SK-N-SH treated with all-trans-retinoic acid at 6 μM for 48 hours (cell line): ENCODE measurements at regions not wholly inside any gene's neighbourhood (a gene's known extent, or its start where the extent isn't known, plus 50 kb on each side); places are given as distances from the start of the nearest gene placed in this dataset.

Experiments used
- ATAC-seq: fragments of 200-7000 bp; cut with Tn5 transposase; 3 replicates; pipeline ENCODE4 v1.9.1; 2020; ENCODE audit warnings: mild to moderate bottlenecking, moderate library complexity
- ARNTL ChIP-seq: fragments of 450-650 bp; formaldehyde crosslinking; IDR thresholded peaks from 2 replicates; pipeline ENCODE4 v1.5.0; 2020; ENCODE audit warnings: low read depth, mild to moderate bottlenecking, moderate library complexity, borderline replicate concordance
- BACH2 ChIP-seq: fragments of 250-450 bp; sonication (Bioruptor Pico); IDR thresholded peaks from 2 replicates; pipeline ENCODE4 v1.9.0; 2021; ENCODE audit warnings: mild to moderate bottlenecking, borderline replicate concordance
- GLIS3 ChIP-seq: fragments of 250-450 bp; sonication (Bioruptor Pico); IDR thresholded peaks from 2 replicates; pipeline ENCODE4 v1.5.0; 2020; ENCODE audit warnings: mild to moderate bottlenecking, moderate library complexity
- ISL1 ChIP-seq: fragments of 250-450 bp; sonication (Bioruptor Pico); IDR thresholded peaks from 2 replicates; pipeline ENCODE4 v2.1.2; 2022; ENCODE audit warnings: mild to moderate bottlenecking, moderate library complexity
- OSR1 ChIP-seq: fragments of 250-450 bp; sonication (Bioruptor Pico); IDR thresholded peaks from 2 replicates; pipeline ENCODE4 v1.8.0; 2022; ENCODE audit warnings: moderate library complexity, mild to moderate bottlenecking, inconsistent platforms
- PPARA ChIP-seq: fragments of 250-450 bp; sonication (Bioruptor Pico); IDR thresholded peaks from 2 replicates; pipeline ENCODE4 v1.5.0; 2020; ENCODE audit warnings: mild to moderate bottlenecking, borderline replicate concordance
- RARB ChIP-seq: fragments of 250-450 bp; sonication (Bioruptor Pico); IDR thresholded peaks from 2 replicates; pipeline ENCODE4 v1.8.0; 2021; ENCODE audit warnings: mild to moderate bottlenecking, moderate library complexity
- SNAI2 ChIP-seq: fragments of 250-450 bp; sonication (Bioruptor Pico); IDR thresholded peaks from 2 replicates; pipeline ENCODE4 v1.5.0; 2020; ENCODE audit warnings: mild to moderate bottlenecking, moderate library complexity
- TCF4 ChIP-seq: fragments of 250-450 bp; sonication (Bioruptor Pico); IDR thresholded peaks from 2 replicates; pipeline ENCODE4 v1.8.0; 2021; ENCODE audit warnings: mild to moderate bottlenecking, moderate library complexity, borderline replicate concordance
- TOX ChIP-seq: fragments of 250-450 bp; sonication (Bioruptor Pico); IDR thresholded peaks from 2 replicates; pipeline ENCODE4 v1.8.0; 2021; ENCODE audit warnings: mild to moderate bottlenecking, moderate library complexity, borderline replicate concordance
- TSHZ2 ChIP-seq: fragments of 250-450 bp; sonication (Bioruptor Pico); IDR thresholded peaks from 2 replicates; pipeline ENCODE4 v1.5.0; 2020; ENCODE audit warnings: mild to moderate bottlenecking, moderate library complexity
- ZC3H10 ChIP-seq: fragments of 250-450 bp; sonication (Bioruptor Pico); IDR thresholded peaks from 2 replicates; pipeline ENCODE4 v1.5.1; 2021; ENCODE audit warnings: mild to moderate bottlenecking, moderate library complexity
- ZFP3 ChIP-seq: fragments of 250-450 bp; sonication (Bioruptor Pico); IDR thresholded peaks from 2 replicates; pipeline ENCODE4 v1.5.0; 2020; ENCODE audit warnings: mild to moderate bottlenecking, moderate library complexity
- ZFP30 ChIP-seq: fragments of 450-650 bp; formaldehyde crosslinking; IDR thresholded peaks from 2 replicates; pipeline ENCODE4 v1.5.0; 2022; ENCODE audit warnings: mild to moderate bottlenecking, moderate library complexity
- ZNF565 ChIP-seq: fragments of 450-650 bp; formaldehyde crosslinking; conservative IDR thresholded peaks from 2 replicates; pipeline ENCODE4 v1.5.0; 2020; ENCODE audit warnings: low read depth, mild to moderate bottlenecking, moderate library complexity
- ZNF70 ChIP-seq: fragments of 450-650 bp; formaldehyde crosslinking; IDR thresholded peaks from 2 replicates; pipeline ENCODE4 v1.5.0; 2020; ENCODE audit warnings: mild to moderate bottlenecking, moderate library complexity
- ZNF8 ChIP-seq: fragments of 450-650 bp; formaldehyde crosslinking; IDR thresholded peaks from 2 replicates; pipeline ENCODE4 v1.5.0; 2020; ENCODE audit warnings: mild to moderate bottlenecking, moderate library complexity
- TF ChIP-seq, protein P1 (sequence below): fragments of 250-450 bp; sonication (Bioruptor Pico); IDR thresholded peaks from 2 replicates; pipeline ENCODE4 v1.5.1; 2021; ENCODE audit warnings: mild to moderate bottlenecking, moderate library complexity
- TF ChIP-seq, protein P2 (sequence below): fragments of 250-450 bp; sonication (Bioruptor Pico); IDR thresholded peaks from 2 replicates; pipeline ENCODE4 v1.8.0; 2021; ENCODE audit warnings: low read depth, mild to moderate bottlenecking, moderate library complexity, borderline replicate concordance
- TF ChIP-seq, protein P3 (sequence below): fragments of 250-450 bp; sonication (Bioruptor Pico); IDR thresholded peaks from 2 replicates; pipeline ENCODE4 v1.5.1; 2020; ENCODE audit warnings: low read depth, mild to moderate bottlenecking, moderate library complexity

GRCh38 chr4:134365852-134366251 lies 164.3 kb upstream of the PABPC4L start (continued):
- no peak for TF ChIP-seq TSHZ2 (CRISPR knock-in tag)
- TF ChIP-seq, protein P1, sequence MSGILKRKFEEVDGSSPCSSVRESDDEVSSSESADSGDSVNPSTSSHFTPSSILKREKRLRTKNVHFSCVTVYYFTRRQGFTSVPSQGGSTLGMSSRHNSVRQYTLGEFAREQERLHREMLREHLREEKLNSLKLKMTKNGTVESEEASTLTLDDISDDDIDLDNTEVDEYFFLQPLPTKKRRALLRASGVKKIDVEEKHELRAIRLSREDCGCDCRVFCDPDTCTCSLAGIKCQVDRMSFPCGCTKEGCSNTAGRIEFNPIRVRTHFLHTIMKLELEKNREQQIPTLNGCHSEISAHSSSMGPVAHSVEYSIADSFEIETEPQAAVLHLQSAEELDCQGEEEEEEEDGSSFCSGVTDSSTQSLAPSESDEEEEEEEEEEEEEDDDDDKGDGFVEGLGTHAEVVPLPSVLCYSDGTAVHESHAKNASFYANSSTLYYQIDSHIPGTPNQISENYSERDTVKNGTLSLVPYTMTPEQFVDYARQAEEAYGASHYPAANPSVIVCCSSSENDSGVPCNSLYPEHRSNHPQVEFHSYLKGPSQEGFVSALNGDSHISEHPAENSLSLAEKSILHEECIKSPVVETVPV (CRISPR knock-in tag), result no peak
- TF ChIP-seq, protein P2, sequence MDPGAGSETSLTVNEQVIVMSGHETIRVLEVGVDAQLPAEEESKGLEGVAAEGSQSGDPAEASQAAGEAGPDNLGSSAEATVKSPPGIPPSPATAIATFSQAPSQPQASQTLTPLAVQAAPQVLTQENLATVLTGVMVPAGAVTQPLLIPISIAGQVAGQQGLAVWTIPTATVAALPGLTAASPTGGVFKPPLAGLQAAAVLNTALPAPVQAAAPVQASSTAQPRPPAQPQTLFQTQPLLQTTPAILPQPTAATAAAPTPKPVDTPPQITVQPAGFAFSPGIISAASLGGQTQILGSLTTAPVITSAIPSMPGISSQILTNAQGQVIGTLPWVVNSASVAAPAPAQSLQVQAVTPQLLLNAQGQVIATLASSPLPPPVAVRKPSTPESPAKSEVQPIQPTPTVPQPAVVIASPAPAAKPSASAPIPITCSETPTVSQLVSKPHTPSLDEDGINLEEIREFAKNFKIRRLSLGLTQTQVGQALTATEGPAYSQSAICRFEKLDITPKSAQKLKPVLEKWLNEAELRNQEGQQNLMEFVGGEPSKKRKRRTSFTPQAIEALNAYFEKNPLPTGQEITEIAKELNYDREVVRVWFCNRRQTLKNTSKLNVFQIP (CRISPR knock-in tag), result no peak
- TF ChIP-seq, all 23 proteins: peak for 0

DNA sequence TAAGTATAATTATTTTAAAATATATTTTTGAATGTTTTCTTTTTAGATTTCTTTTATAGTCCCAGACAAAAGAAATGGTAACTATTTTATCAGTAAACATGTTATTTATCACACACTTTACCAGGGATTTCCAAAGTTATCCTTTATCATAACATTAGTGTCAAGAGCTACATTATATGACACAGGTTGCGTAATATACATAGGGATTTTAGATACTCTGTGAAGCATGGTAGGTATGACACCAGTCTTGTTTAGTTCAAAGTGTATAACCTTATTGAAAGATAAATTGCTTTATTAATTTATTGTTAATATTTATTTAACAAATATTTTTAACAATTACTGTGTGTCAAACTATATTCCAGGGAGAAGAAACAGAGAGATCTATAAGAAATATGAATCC lies 163.3 kb upstream of the PABPC4L start:
- no peak for TF ChIP-seq PPARA (CRISPR knock-in tag)
- no peak for TF ChIP-seq ZNF70 (CRISPR knock-in tag)
- TF ChIP-seq, all 23 proteins: peak for 0
- ATAC-seq, result no peak

DNA sequence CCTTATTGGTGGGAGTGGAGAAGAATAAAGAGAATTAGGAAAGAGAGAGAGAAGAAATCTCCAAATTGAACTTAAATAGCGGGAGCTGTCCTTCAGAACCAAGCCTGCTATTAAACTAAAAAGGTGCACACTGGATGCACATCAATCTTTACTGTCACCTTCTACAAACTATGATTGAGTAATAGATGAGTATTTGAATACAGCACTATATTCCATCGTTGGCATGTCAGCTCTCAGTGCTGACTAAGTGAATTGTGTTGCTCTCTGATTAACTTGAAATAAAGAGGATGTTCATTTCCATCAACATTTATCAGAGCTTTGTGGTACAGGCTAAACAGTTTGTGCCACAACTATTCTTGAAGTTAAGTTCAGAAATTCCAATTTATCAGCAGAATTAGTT lies 143.7 kb upstream of the PABPC4L start:
- ATAC-seq, result no peak
- TF ChIP-seq, protein P2 (CRISPR knock-in tag), result no peak
- TF ChIP-seq TCF4 (CRISPR knock-in tag) (no peak), ARNTL (CRISPR knock-in tag) (no peak), ISL1 (CRISPR knock-in tag) (no peak), SNAI2 (CRISPR knock-in tag) (no peak), BACH2 (CRISPR knock-in tag) (no peak), ZNF8 (CRISPR knock-in tag) (no peak), ZC3H10 (CRISPR knock-in tag) (no peak), ZNF565 (no peak), OSR1 (CRISPR knock-in tag) (no peak), GLIS3 (no peak), ZFP30 (CRISPR knock-in tag) (no peak), RARB (no peak), ZFP3 (CRISPR knock-in tag) (no peak), PPARA (CRISPR knock-in tag) (no peak)

- no peak for TF ChIP-seq TOX (CRISPR knock-in tag)
- no peak for ATAC-seq
Observed at GRCh38 chr4:134343656-134344055, 142.1 kb upstream of the PABPC4L start.

DNA sequence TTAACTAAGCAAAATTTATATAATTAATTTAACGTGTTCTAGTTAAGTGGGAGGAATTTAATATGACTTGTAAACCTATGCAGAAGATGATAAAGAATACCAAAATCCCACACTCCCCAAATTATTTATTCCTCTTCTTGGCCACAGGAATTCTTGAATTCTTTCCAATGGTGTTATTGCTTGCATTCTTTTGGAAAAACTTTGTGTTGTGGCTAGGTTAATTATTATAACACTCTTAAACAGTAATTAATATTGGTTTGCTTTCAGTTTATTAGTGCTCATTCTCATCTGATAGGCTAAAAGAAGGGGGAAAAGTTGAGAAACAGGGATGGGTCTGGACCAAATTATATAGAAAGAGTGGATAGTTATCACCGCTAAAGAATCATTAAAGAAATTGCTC lies 141.5 kb upstream of the PABPC4L start:
- ATAC-seq, result no peak
- TF ChIP-seq ZNF70 (CRISPR knock-in tag), result no peak
- TF ChIP-seq TOX (CRISPR knock-in tag), result no peak
- TF ChIP-seq, protein P3, sequence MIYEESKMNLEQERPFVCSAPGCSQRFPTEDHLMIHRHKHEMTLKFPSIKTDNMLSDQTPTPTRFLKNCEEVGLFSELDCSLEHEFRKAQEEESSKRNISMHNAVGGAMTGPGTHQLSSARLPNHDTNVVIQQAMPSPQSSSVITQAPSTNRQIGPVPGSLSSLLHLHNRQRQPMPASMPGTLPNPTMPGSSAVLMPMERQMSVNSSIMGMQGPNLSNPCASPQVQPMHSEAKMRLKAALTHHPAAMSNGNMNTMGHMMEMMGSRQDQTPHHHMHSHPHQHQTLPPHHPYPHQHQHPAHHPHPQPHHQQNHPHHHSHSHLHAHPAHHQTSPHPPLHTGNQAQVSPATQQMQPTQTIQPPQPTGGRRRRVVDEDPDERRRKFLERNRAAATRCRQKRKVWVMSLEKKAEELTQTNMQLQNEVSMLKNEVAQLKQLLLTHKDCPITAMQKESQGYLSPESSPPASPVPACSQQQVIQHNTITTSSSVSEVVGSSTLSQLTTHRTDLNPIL (CRISPR knock-in tag), result no peak
- no peak for TF ChIP-seq PPARA (CRISPR knock-in tag)
- no peak for TF ChIP-seq ISL1 (CRISPR knock-in tag)
- TF ChIP-seq, protein P2 (CRISPR knock-in tag), result no peak
- TF ChIP-seq ZNF8 (CRISPR knock-in tag), result no peak
- no peak for TF ChIP-seq ZNF565
- TF ChIP-seq RARB, result no peak
